Muscle of arm (tissue), 1 donor: ENCODE measurements at regions not wholly inside any gene's neighbourhood (a gene's known extent, or its start where the extent isn't known, plus 50 kb on each side); places are given as distances from the start of the nearest gene placed in this dataset.
A peak's percentile ranks its signal among the peaks of the same experiment; 100 is the strongest.

Source experiments
- DNase-seq: peaks from one replicate; pipeline ENCODE4 v3.0.0-alpha.2; 2013

GRCh38 chr13:82374719-82375118 lies 1507.6 kb downstream of the SLITRK1 start:
- DNase-seq: no peak

GRCh38 chr13:82370316-82370715 lies 1512.0 kb downstream of the SLITRK1 start:
- no peak for DNase-seq

GRCh38 chr13:82364525-82364924 lies 1517.7 kb downstream of the SLITRK1 start:
- no peak for DNase-seq

- no peak for DNase-seq
Observed at GRCh38 chr13:82358284-82358683, 1524.0 kb downstream of the SLITRK1 start.

GRCh38 chr13:82356667-82357410 lies 1525.4 kb downstream of the SLITRK1 start:
- DNase-seq: peak; percentile 4

GRCh38 chr13:82344867-82345266 lies 1537.4 kb downstream of the SLITRK1 start:
- DNase-seq: no peak

- DNase-seq: no peak
Observed at GRCh38 chr13:82341116-82341515, 1541.2 kb downstream of the SLITRK1 start.

GRCh38 chr13:82330499-82330898 lies 1551.8 kb downstream of the SLITRK1 start:
- DNase-seq: no peak

GRCh38 chr13:82323101-82323500 lies 1559.2 kb downstream of the SLITRK1 start:
- DNase-seq: no peak

- no peak for DNase-seq
Observed at GRCh38 chr13:82305588-82305987, 1576.7 kb downstream of the SLITRK1 start.

GRCh38 chr13:82298106-82298505 lies 1584.2 kb downstream of the SLITRK1 start:
- DNase-seq: no peak

GRCh38 chr13:82294226-82294625 lies 1588.0 kb downstream of the SLITRK1 start:
- DNase-seq: no peak

GRCh38 chr13:82292334-82292733 lies 1589.9 kb downstream of the SLITRK1 start:
- no peak for DNase-seq

- no peak for DNase-seq
Observed at GRCh38 chr13:82291852-82292251, 1590.4 kb downstream of the SLITRK1 start.

GRCh38 chr13:82275644-82276043 lies 1606.6 kb downstream of the SLITRK1 start:
- DNase-seq: no peak

GRCh38 chr13:82259284-82259683 lies 1623.0 kb downstream of the SLITRK1 start:
- no peak for DNase-seq

GRCh38 chr13:82257790-82258507 lies 1624.3 kb downstream of the SLITRK1 start:
- no peak for DNase-seq

GRCh38 chr13:82248762-82249161 lies 1633.5 kb downstream of the SLITRK1 start:
- DNase-seq: no peak

- DNase-seq: no peak
Observed at GRCh38 chr13:82245860-82246259, 1636.4 kb downstream of the SLITRK1 start.

GRCh38 chr13:82224806-82225205 lies 1657.5 kb downstream of the SLITRK1 start:
- no peak for DNase-seq

GRCh38 chr13:82221621-82222020 lies 1660.7 kb downstream of the SLITRK1 start:
- DNase-seq: no peak

GRCh38 chr13:82220641-82221040 lies 1661.6 kb downstream of the SLITRK1 start:
- peak; percentile 53 for DNase-seq

- no peak for DNase-seq
Observed at GRCh38 chr13:82216165-82216564, 1666.1 kb downstream of the SLITRK1 start.
